GM12878 (cell line): ENCODE measurements at regions not wholly inside any gene's neighbourhood (a gene's known extent, or its start where the extent isn't known, plus 50 kb on each side); places are given as distances from the start of the nearest gene placed in this dataset.

Source experiments
- USF2 ChIP-seq: IDR thresholded peaks from 2 replicates; pipeline ENCODE4 v1.6.1; 2011; ENCODE audit warnings: low read depth, low read length, improper control_type of control experiment, borderline replicate concordance
- TF ChIP-seq, protein P1 (sequence below): IDR thresholded peaks from 2 replicates; pipeline ENCODE4 v1.6.1; 2012; ENCODE audit warnings: low read depth, low read length, improper control_type of control experiment

- TF ChIP-seq, protein P1, sequence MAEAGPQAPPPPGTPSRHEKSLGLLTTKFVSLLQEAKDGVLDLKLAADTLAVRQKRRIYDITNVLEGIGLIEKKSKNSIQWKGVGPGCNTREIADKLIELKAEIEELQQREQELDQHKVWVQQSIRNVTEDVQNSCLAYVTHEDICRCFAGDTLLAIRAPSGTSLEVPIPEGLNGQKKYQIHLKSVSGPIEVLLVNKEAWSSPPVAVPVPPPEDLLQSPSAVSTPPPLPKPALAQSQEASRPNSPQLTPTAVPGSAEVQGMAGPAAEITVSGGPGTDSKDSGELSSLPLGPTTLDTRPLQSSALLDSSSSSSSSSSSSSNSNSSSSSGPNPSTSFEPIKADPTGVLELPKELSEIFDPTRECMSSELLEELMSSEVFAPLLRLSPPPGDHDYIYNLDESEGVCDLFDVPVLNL = no peak
- no peak for TF ChIP-seq USF2
Measured at GRCh38 chr14:101354726-101355125, 206.6 kb upstream of the DIO3 start.
